Naive thymus-derived CD8-positive, alpha-beta T cell (primary cell): ENCODE measurements at regions not wholly inside any gene's neighbourhood (a gene's known extent, or its start where the extent isn't known, plus 50 kb on each side); places are given as distances from the start of the nearest gene placed in this dataset.
"Not testable (repeated sequence)": the region's sequence is repeated elsewhere in the genome, so short reads cannot be mapped to it uniquely, and the experiment has no call there.

ENCODE experiments used
- ATAC-seq, 2 donors: fragments of 150-1000 bp; cut with Tn5 transposase in 1 of 2; sonication (Bioruptor Pico), chemical (Tn5 transposase) in 1 of 2; 1 replicate in 1 of 2; 2 replicates in 1 of 2; pipeline ENCODE4 v1.10.0; 2021; ENCODE audit warnings: mild to moderate bottlenecking in 2 of 2, moderate library complexity in 2 of 2
- POLR2A ChIA-PET: fragments of 350-600 bp; sonication (Branson Sonifier 250); formaldehyde crosslinking; loops from one replicate; lab custom pipeline; 2021; ENCODE audit warnings: antibody characterized with exemption; lab: Charles Lee
- DNase-seq, 10 donors: peaks; one replicate each; pipeline versions ENCODE4 v3.0.0 to v3.0.0-alpha.2; 2020 to 2022
- H3K27ac Mint-ChIP-seq, 10 donors: one replicate each; pipeline ENCODE4 v1.8.0; 2020 to 2022; ENCODE audit warnings: mild to moderate bottlenecking in 10 of 10, mixed read lengths in 10 of 10, moderate library complexity in 4 of 10, inconsistent platforms in 1 of 10
- H3K27me3 Mint-ChIP-seq, 5 donors: one replicate each; pipeline ENCODE4 v1.8.0; 2021 to 2022; ENCODE audit warnings: mixed read lengths in 5 of 5
- H3K36me3 Mint-ChIP-seq, 3 donors: one replicate each; pipeline ENCODE4 v1.8.0; 2020 to 2022; ENCODE audit warnings: mixed read lengths in 3 of 3, mild to moderate bottlenecking in 2 of 3, inconsistent platforms in 1 of 3
- H3K4me1 Mint-ChIP-seq, 4 donors: one replicate each; pipeline ENCODE4 v1.8.0; 2021 to 2022; ENCODE audit warnings: mixed read lengths in 4 of 4
- H3K4me3 Mint-ChIP-seq, 10 donors: one replicate each; pipeline ENCODE4 v1.8.0; 2020 to 2022; ENCODE audit warnings: mild to moderate bottlenecking in 10 of 10, mixed read lengths in 10 of 10, moderate library complexity in 6 of 10, inconsistent platforms in 1 of 10
- H3K9me3 Mint-ChIP-seq, 9 donors: one replicate each; pipeline ENCODE4 v1.8.0; 2020 to 2022; ENCODE audit warnings: mixed read lengths in 9 of 9, mild to moderate bottlenecking in 3 of 9, inconsistent platforms in 1 of 9, moderate library complexity in 1 of 9

DNA sequence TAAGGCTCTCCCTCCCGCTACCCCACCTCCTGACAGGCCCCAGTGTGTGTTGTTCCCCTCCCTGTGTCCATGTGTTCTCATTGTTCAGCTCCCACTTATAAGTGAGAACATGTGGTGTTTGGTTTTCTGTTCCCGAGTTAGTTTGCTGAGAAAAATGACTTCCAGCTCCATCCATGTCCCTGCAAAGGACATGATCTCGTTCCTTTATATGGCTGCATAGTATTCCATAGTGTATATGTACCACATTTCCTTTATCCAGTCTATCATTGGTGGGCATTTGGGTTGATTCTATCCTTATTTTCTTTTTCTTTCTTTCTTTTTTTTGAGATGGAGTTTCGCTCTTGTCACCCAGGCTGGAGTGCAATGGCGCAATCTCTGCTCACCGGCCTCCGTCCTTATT is 57.8 kb upstream of the RASSF3 start:
- POLR2A ChIA-PET, H3K4me3 Mint-ChIP-seq, H3K27me3 Mint-ChIP-seq, ATAC-seq, H3K9me3 Mint-ChIP-seq, DNase-seq, H3K36me3 Mint-ChIP-seq, H3K27ac Mint-ChIP-seq: not testable (repeated sequence)
- H3K4me1 Mint-ChIP-seq, result peaks cover 2 to 10% (median 8%) of the 10 kb centered on the region in 4 donors

DNA sequence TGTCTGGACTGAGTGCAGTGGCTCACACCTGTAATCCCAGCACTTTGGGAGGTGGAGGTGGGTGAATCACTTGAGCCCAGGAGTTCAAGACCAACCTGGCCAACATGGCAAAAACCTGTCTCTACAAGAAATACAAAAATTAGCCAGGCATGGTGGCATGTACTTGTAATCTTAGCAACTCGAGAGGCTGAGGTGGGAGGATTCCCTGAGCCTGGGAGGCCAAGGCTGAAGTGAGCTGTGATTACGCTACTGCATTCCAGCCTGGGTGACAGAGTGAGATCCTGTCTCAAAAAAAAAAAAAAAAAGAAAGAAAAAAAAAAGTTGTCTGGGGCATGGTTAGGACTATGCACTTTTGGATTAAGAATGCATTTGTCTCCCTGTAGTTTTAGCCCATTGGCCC is 56.6 kb upstream of the RASSF3 start:
- not testable (repeated sequence) for H3K9me3 Mint-ChIP-seq, H3K36me3 Mint-ChIP-seq, H3K27me3 Mint-ChIP-seq, DNase-seq, H3K27ac Mint-ChIP-seq, H3K4me3 Mint-ChIP-seq, ATAC-seq
- peaks cover 2 to 10% (median 8%) of the 10 kb centered on the region in 4 donors for H3K4me1 Mint-ChIP-seq
- POLR2A ChIA-PET, result interaction anchor here (1.0 kb wide), 1 partner anchor 57 kb away, joined by 6 read pairs; no protein-coding TSS in a partner anchor

DNA sequence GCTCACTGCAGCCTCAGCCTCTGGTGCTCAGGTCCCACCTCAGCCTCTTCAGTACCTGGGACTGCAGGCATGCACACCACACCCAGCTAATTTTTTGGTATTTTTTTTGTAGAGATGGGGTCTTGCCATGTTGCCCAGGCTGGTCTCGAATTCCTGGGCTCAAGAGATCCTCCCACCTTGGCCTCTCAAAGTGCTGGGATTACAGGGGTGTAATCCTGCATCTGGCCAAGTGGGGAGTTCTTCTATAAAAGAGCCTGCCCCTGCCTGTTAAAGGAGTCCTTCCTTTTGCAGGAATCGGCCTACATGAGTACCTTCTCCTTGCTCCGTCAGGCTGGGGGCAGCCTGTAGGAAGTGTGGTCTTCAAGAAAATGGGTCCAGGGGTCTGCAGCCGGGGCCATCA is 54.1 kb upstream of the RASSF3 start:
- POLR2A ChIA-PET, result interaction anchor here (0.6 to 1.2 kb wide), 2 partner anchors 54 to 180 kb away, joined by 3 read pairs; partner anchors contain the start of gene RASSF3
- H3K4me3 Mint-ChIP-seq, result no peak overlapping the region
- ATAC-seq (no peak), DNase-seq (no peak)
- no peaks in the 10 kb centered on the region for H3K36me3 Mint-ChIP-seq
- H3K9me3 Mint-ChIP-seq, result no peaks in the 10 kb centered on the region
- H3K4me1 Mint-ChIP-seq, result peaks cover 0 to 6% (median 2%) of the 10 kb centered on the region in 4 donors
- H3K27ac Mint-ChIP-seq, result no peak overlapping the region
- H3K27me3 Mint-ChIP-seq, result no peaks in the 10 kb centered on the region

DNA sequence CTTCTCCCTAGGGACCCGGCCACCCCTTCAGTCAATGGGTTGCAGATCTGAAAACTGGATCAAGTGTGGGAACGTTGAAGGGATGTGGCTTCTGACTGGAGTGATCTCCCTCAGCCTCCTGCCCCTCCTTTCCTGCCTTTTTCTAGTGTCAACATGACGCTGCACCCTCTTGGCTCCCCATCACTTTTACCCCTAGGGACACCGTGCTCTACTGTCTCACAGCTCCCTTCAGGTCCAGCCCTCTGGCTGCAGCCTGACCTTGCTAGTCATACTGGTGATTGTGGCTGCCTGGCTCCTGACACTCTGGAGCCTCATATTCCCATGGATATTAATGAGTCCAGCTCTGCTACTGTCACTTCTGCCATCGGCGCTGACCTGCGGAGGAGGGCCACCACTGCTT is 51.5 kb upstream of the RASSF3 start:
- H3K36me3 Mint-ChIP-seq, result no peaks in the 10 kb centered on the region
- H3K27ac Mint-ChIP-seq, result no peak overlapping the region
- DNase-seq (no peak), ATAC-seq (no peak)
- POLR2A ChIA-PET, result interaction anchor here (0.7 kb wide), 2 partner anchors 16 to 140 kb away, joined by 3 to 6 read pairs; no protein-coding TSS in a partner anchor
- no peak overlapping the region for H3K4me3 Mint-ChIP-seq
- peaks cover 0 to 1% (median 0%) of the 10 kb centered on the region in 5 donors for H3K27me3 Mint-ChIP-seq
- H3K4me1 Mint-ChIP-seq, result peaks cover 2 to 6% (median 3%) of the 10 kb centered on the region in 4 donors
- no peaks in the 10 kb centered on the region for H3K9me3 Mint-ChIP-seq

DNA sequence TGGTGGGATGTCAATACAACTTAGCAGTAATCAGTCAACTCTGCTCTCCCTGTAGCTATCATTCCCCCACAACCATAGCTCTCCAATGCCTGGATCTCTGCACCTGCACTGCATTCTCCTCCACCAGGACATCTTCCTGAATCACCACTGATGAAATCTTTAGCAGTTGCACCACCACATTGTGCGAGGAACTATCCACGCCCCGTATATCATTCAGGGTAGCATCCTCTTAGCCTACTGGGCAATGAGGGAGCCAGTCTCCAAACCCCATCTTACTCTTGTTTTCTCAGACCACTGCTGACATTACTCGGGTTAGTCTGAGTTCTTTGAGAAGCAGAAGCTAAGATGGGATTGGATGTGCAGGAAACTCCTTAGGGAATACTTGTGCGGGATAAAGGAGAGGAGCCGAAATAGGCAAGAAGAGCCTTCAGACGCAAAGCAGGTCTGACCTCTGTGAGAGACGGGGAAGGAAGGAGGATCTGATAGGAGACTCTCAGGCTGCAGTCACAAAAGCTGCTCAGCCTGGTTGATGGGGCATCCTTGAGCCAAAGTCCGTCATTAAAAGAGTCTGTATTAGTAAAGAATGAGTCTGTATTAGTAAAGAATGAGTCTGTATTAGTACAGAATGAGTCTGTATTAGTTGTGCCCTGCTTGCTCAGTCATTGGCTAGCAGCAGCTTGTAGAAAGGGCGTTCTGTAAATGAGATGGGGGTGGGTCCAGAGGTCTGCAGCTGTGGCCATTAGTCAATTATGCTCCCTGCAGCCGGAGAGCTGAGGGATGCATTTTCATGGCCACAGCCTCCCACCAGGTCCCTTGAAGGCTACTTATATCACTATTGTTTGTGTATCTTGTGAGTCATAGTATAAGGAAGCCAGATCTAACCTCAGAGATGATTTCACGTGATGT is 49.6 kb upstream of the RASSF3 start:
- no peak for DNase-seq
- POLR2A ChIA-PET, result interaction anchor here (0.6 to 0.7 kb wide), 2 partner anchors 10 to 14 kb away, joined by 4 to 5 read pairs; no protein-coding TSS in a partner anchor
- ATAC-seq, result no peak

More for the DNA sequence above, 49.6 kb upstream of the RASSF3 start:
- Mint-ChIP-seq H3K9me3 (no peaks in the 10 kb centered on the region), H3K4me3 (no peak overlapping the region), H3K27ac (peak overlapping the region in 3 of 10 donors; percentile 5 to 40 (median 31)), H3K4me1 (peaks cover 0 to 6% (median 4%) of the 10 kb centered on the region in 4 donors), H3K27me3 (peaks cover 0 to 1% (median 0%) of the 10 kb centered on the region in 5 donors), H3K36me3 (no peaks in the 10 kb centered on the region)
